ENCODE measurements at regions not wholly inside any gene's neighbourhood (a gene's known extent, or its start where the extent isn't known, plus 50 kb on each side); places are given as distances from the start of the nearest gene placed in this dataset.

DNA sequence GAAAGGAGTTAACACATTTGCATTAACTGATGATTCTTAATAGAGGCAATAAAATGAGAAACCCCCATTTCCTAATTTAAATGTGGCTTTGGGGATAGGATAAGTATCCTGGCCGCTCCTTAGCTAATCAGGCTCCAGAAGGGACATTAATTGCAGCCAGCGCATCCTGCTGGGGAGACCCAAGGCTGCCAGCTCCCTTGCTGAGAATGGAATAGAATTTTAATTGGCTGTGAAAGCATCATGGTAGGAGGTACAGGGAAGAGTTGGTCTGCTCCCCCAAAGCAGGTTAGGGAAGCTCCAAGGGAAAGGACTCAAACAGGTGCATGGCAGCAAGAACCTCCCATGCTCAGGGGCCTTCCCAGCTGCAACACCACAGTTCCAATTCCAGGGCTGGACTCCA, 71.4 kb downstream of the MARCHF4 start:
- no peaks in the 10 kb centered on the region for H3K9me3 ChIP-seq
- no peak overlapping the region for H3K27ac Mint-ChIP-seq (ENCODE audit: unreplicated experiment)
- peaks cover 11% of the 10 kb centered on the region for H3K27me3 Mint-ChIP-seq (ENCODE audit: insufficient read depth, unreplicated experiment)
- CTCF ChIA-PET, result no interaction called here
- DNase-seq, result no peak
- no peaks in the 10 kb centered on the region for H3K36me3 ChIP-seq (ENCODE audit: control insufficient read depth, insufficient read depth, low read length)
- H3K27me3 ChIP-seq (replicated peaks; ENCODE audit: control insufficient read depth, insufficient read depth, low read length), result no peaks in the 10 kb centered on the region; the same call in 1 of the 2 replicates
- no peaks in the 10 kb centered on the region; the same call in 1 of the 2 replicates for H3K4me1 ChIP-seq
- intact Hi-C loops (cut with micrococcal nuclease; ENCODE audit: unreplicated experiment), result no loop called here
- no peaks in the 10 kb centered on the region for H3K36me3 Mint-ChIP-seq (ENCODE audit: insufficient read depth, unreplicated experiment)
- no TSS peak for BruUV-seq (replicated peaks)
- no peaks in the 10 kb centered on the region for H3K9me3 Mint-ChIP-seq (ENCODE audit: unreplicated experiment)
- no peak overlapping the region for H3K4me3 Mint-ChIP-seq (ENCODE audit: unreplicated experiment)
- no peak overlapping the region for H3K4me3 ChIP-seq (ENCODE audit: low read depth, low read length)
- POLR2A ChIA-PET, result no interaction called here
- no peaks in the 10 kb centered on the region for H3K4me1 Mint-ChIP-seq (ENCODE audit: low read depth, unreplicated experiment)
- no peak for TF ChIP-seq CTCF (IDR thresholded peaks at IDR 0.05; ENCODE audit: insufficient read depth in 1 of 2, low read depth in 1 of 2, low read length in 1 of 2, severe bottlenecking in 1 of 2, unreplicated experiment in 1 of 2)

GRCh38 chr2:216299588-216299987, 72.7 kb downstream of the MARCHF4 start:
- peaks cover 8% of the 10 kb centered on the region for H3K27me3 Mint-ChIP-seq (ENCODE audit: insufficient read depth, unreplicated experiment)
- ChIA-PET POLR2A (no interaction called here), CTCF (no interaction called here)
- H3K27ac Mint-ChIP-seq (ENCODE audit: unreplicated experiment), result no peak overlapping the region
- Histone ChIP-seq H3K9me3 (no peaks in the 10 kb centered on the region), H3K4me3 (ENCODE audit: low read depth, low read length) (no peak overlapping the region), H3K4me1 (no peaks in the 10 kb centered on the region; the same call in 1 of the 2 replicates), H3K27me3 (replicated peaks; ENCODE audit: control insufficient read depth, insufficient read depth, low read length) (no peaks in the 10 kb centered on the region; the same call in 1 of the 2 replicates), H3K36me3 (ENCODE audit: control insufficient read depth, insufficient read depth, low read length) (no peaks in the 10 kb centered on the region)
- no peak for TF ChIP-seq CTCF (IDR thresholded peaks at IDR 0.05; ENCODE audit: insufficient read depth in 1 of 2, low read depth in 1 of 2, low read length in 1 of 2, severe bottlenecking in 1 of 2, unreplicated experiment in 1 of 2)
- no peak for DNase-seq
- H3K4me3 Mint-ChIP-seq (ENCODE audit: unreplicated experiment), result no peak overlapping the region
- H3K36me3 Mint-ChIP-seq (ENCODE audit: insufficient read depth, unreplicated experiment), result no peaks in the 10 kb centered on the region
- intact Hi-C loops (cut with micrococcal nuclease; ENCODE audit: unreplicated experiment), result no loop called here
- no TSS peak for BruUV-seq (replicated peaks)
- H3K9me3 Mint-ChIP-seq (ENCODE audit: unreplicated experiment), result no peaks in the 10 kb centered on the region
- no peaks in the 10 kb centered on the region for H3K4me1 Mint-ChIP-seq (ENCODE audit: low read depth, unreplicated experiment)

- Mint-ChIP-seq H3K27me3 (ENCODE audit: insufficient read depth, unreplicated experiment) (peaks cover 8% of the 10 kb centered on the region), H3K9me3 (ENCODE audit: unreplicated experiment) (no peaks in the 10 kb centered on the region), H3K4me3 (ENCODE audit: unreplicated experiment) (no peak overlapping the region), H3K4me1 (ENCODE audit: low read depth, unreplicated experiment) (no peaks in the 10 kb centered on the region), H3K36me3 (ENCODE audit: insufficient read depth, unreplicated experiment) (no peaks in the 10 kb centered on the region), H3K27ac (ENCODE audit: unreplicated experiment) (no peak overlapping the region)
- Histone ChIP-seq H3K4me1 (no peaks in the 10 kb centered on the region; the same call in 1 of the 2 replicates), H3K27me3 (replicated peaks; ENCODE audit: control insufficient read depth, insufficient read depth, low read length) (no peaks in the 10 kb centered on the region; the same call in 1 of the 2 replicates), H3K4me3 (ENCODE audit: low read depth, low read length) (no peak overlapping the region), H3K9me3 (no peaks in the 10 kb centered on the region), H3K36me3 (ENCODE audit: control insufficient read depth, insufficient read depth, low read length) (no peaks in the 10 kb centered on the region)
- DNase-seq, result no peak
- CTCF ChIA-PET, result no interaction called here
- no peak for TF ChIP-seq CTCF (IDR thresholded peaks at IDR 0.05; ENCODE audit: insufficient read depth in 1 of 2, low read depth in 1 of 2, low read length in 1 of 2, severe bottlenecking in 1 of 2, unreplicated experiment in 1 of 2)
- intact Hi-C loops (cut with micrococcal nuclease; ENCODE audit: unreplicated experiment), result no loop called here
- no TSS peak for BruUV-seq (replicated peaks)
- POLR2A ChIA-PET, result no interaction called here
These were observed 73.4 kb downstream of the MARCHF4 start for GRCh38 chr2:216298719-216299495.

Data from Caco-2 (cell line).